GM10248 (cell line): ENCODE measurements at regions not wholly inside any gene's neighbourhood (a gene's known extent, or its start where the extent isn't known, plus 50 kb on each side); places are given as distances from the start of the nearest gene placed in this dataset.

Experiments
- CTCF ChIA-PET: fragments of 300-600 bp; sonication (Branson Sonifier 250); formaldehyde crosslinking; extraction: SDS; loops from one replicate; lab custom pipeline; 2021; ENCODE audit warnings: antibody characterized with exemption; lab: Yijun Ruan, JAX
- POLR2A ChIA-PET: fragments of 350-650 bp; sonication (Branson Sonifier 250); formaldehyde crosslinking; extraction: SDS; loops from one replicate; lab custom pipeline; 2020; ENCODE audit warnings: antibody characterized with exemption; lab: Yijun Ruan, JAX
- DNase-seq: peaks from one replicate; pipeline ENCODE4 v3.0.0; 2012; ENCODE audit errors: extremely low spot score
- CTCF ChIP-seq: IDR thresholded peaks from 2 replicates; pipeline ENCODE4 v1.5.1; 2012; ENCODE audit warnings: mild to moderate bottlenecking, low read depth; ENCODE audit errors: extremely low read depth, missing control alignments, control extremely low read depth

GRCh38 chr6:169944061-169944337 lies 192.6 kb downstream of the ERMARD start:
- POLR2A ChIA-PET, result no interaction called here
- DNase-seq, result no peak
- CTCF ChIA-PET, result interaction anchor here (1.1 kb wide), 1 partner anchor 15 kb away, joined by 3 read pairs; no protein-coding TSS in a partner anchor
- no peak for TF ChIP-seq CTCF

- ChIA-PET POLR2A (no interaction called here), CTCF (interaction anchor here (1.1 to 1.2 kb wide), 2 partner anchors 16 to 20 kb away, joined by 3 read pairs; no protein-coding TSS in a partner anchor)
- no peak for DNase-seq
- TF ChIP-seq CTCF, result no peak
These were observed 192.0 kb downstream of the ERMARD start for GRCh38 chr6:169943241-169944060.

GRCh38 chr6:169942173-169942572 lies 190.8 kb downstream of the ERMARD start:
- ChIA-PET POLR2A (no interaction called here), CTCF (no interaction called here)

GRCh38 chr6:169940481-169941271 lies 189.3 kb downstream of the ERMARD start:
- TF ChIP-seq CTCF, result no peak
- no peak for DNase-seq
- CTCF ChIA-PET, result interaction anchor here (1.1 kb wide), 1 partner anchor 109 kb away, joined by 3 read pairs; no protein-coding TSS in a partner anchor
- POLR2A ChIA-PET, result no interaction called here

More at GRCh38 chr6:169942173-169942572, 190.8 kb downstream of the ERMARD start:
- no peak for TF ChIP-seq CTCF
- DNase-seq, result no peak

- DNase-seq, result no peak
- CTCF ChIA-PET, result interaction anchor here (1.1 kb wide), 1 partner anchor 108 kb away, joined by 3 read pairs; no protein-coding TSS in a partner anchor
- no peak for TF ChIP-seq CTCF
- POLR2A ChIA-PET, result no interaction called here
These were observed 188.2 kb downstream of the ERMARD start for GRCh38 chr6:169939554-169940164.

- ChIA-PET POLR2A (no interaction called here), CTCF (no interaction called here)
- no peak for DNase-seq
- TF ChIP-seq CTCF, result no peak
These were observed 187.3 kb downstream of the ERMARD start for GRCh38 chr6:169938731-169939130.
